ENCODE measurements at regions not wholly inside any gene's neighbourhood (a gene's known extent, or its start where the extent isn't known, plus 50 kb on each side); places are given as distances from the start of the nearest gene placed in this dataset.

DNA sequence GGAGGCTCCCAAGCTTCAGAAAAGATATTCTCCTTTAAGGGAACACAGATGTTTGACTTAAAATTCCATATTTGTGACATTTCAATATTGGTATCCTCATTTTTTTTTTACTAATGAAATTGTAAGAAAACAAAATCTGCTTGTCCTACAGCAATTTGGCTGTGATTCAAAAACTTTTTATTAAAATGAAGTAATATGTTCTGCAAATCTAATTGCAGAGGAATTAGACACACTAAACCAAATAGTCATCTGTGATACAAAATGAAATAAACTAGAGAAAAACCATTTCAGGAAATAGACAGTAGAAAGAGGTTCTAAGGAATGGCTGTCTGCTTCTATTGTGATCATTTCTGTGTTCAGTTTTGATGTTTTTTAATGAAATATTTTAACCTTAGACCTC is 50.1 kb upstream of the HIF1A start:
- H4K8ac ChIP-seq (ENCODE audit: extremely low read depth, insufficient read depth, low read length): no peak overlapping the region
- H3K27ac ChIP-seq (ENCODE audit: low read depth, low read length): no peak overlapping the region
- H4K5ac ChIP-seq (ENCODE audit: insufficient read length, low read depth, low read length): no peak overlapping the region
- H3K4me1 ChIP-seq (replicated peaks in 1 of 4; ENCODE audit: control insufficient read depth in 3 of 4, insufficient read depth in 4 of 4, low read length in 3 of 4): no peaks in the 10 kb centered on the region
- H2AFZ ChIP-seq (ENCODE audit: low read length): no peak overlapping the region
- no peak overlapping the region for H2BK120ac ChIP-seq (replicated peaks; ENCODE audit: low read depth, low read length)
- H3K79me1 ChIP-seq (ENCODE audit: low read depth, low read length): no peaks in the 10 kb centered on the region
- no peak overlapping the region for H4K91ac ChIP-seq (replicated peaks; ENCODE audit: insufficient read length, low read length)
- H3K23me2 ChIP-seq (ENCODE audit: low read depth, low read length): no peaks in the 10 kb centered on the region; the same call in 1 of the 2 replicates
- H3K4me2 ChIP-seq (ENCODE audit: insufficient read depth in 1 of 2, low read depth in 2 of 2, low read length in 2 of 2): no peak overlapping the region
- FAIRE-seq: no peak
- no peaks in the 10 kb centered on the region for H3K79me2 ChIP-seq (ENCODE audit: control insufficient read depth in 1 of 2, insufficient read depth in 2 of 2, low read length in 2 of 2)
- no peak overlapping the region for H3K56ac ChIP-seq (replicated peaks; ENCODE audit: insufficient read length, low read depth, low read length)
- H3K4me3 ChIP-seq (ENCODE audit: extremely low read depth in 1 of 4, insufficient read depth in 2 of 4, low read depth in 3 of 4, low read length in 4 of 4): no peak overlapping the region
- H2BK20ac ChIP-seq (ENCODE audit: low read length): no peak overlapping the region
- no peak overlapping the region for H2BK12ac ChIP-seq (ENCODE audit: low read depth, low read length)
- H4K20me1 ChIP-seq (replicated peaks in 1 of 2; ENCODE audit: control insufficient read depth in 1 of 2, insufficient read depth in 2 of 2, low read length in 2 of 2): no peaks in the 10 kb centered on the region
- H3K18ac ChIP-seq (ENCODE audit: extremely low read depth, low read length): no peak overlapping the region
- no peaks in the 10 kb centered on the region for H3K36me3 ChIP-seq (ENCODE audit: control insufficient read depth in 2 of 4, insufficient read depth in 4 of 4, low read length in 3 of 4)
- POLR2A ChIA-PET (ENCODE audit: partially characterized antibody): no interaction called here
- H3K9ac ChIP-seq (replicated peaks in 1 of 4; ENCODE audit: extremely low read depth in 1 of 4, low read depth in 3 of 4, low read length in 3 of 4): no peak overlapping the region
- H3K14ac ChIP-seq (ENCODE audit: insufficient read length): no peak overlapping the region
- CTCF ChIA-PET (ENCODE audit: partially characterized antibody): interaction anchor here (0.6 kb wide), 1 partner anchor 77 kb away, joined by 3 read pairs; no protein-coding TSS in a partner anchor
- H3K4ac ChIP-seq (replicated peaks; ENCODE audit: insufficient read length, low read depth, low read length): no peak overlapping the region
- no peak for DNase-seq (ENCODE audit: low read depth in 1 of 2, low spot score in 2 of 2)
- H2BK5ac ChIP-seq (ENCODE audit: low read depth, low read length): no peak overlapping the region
- no peak overlapping the region for H3K23ac ChIP-seq (ENCODE audit: insufficient read length)
- no peak overlapping the region for H2AK5ac ChIP-seq (ENCODE audit: low read depth, low read length)
- no peaks in the 10 kb centered on the region for H3K27me3 ChIP-seq (replicated peaks in 1 of 4; ENCODE audit: control insufficient read depth in 3 of 4, extremely low read depth in 1 of 4, insufficient read depth in 3 of 4, low read length in 3 of 4)
- no peak overlapping the region for H2BK15ac ChIP-seq (ENCODE audit: low read length)
- H3K9me3 ChIP-seq (ENCODE audit: insufficient read depth in 2 of 2, low read depth in 1 of 2, low read length in 1 of 2): no peaks in the 10 kb centered on the region
- TF ChIP-seq NRF1 (IDR thresholded peaks at IDR 0.05; ENCODE audit: low read depth, low read length): no peak
- no peak for TF ChIP-seq RXRA (IDR thresholded peaks at IDR 0.05; ENCODE audit: insufficient read depth, low read depth, low read length)
- TF ChIP-seq, protein P1, sequence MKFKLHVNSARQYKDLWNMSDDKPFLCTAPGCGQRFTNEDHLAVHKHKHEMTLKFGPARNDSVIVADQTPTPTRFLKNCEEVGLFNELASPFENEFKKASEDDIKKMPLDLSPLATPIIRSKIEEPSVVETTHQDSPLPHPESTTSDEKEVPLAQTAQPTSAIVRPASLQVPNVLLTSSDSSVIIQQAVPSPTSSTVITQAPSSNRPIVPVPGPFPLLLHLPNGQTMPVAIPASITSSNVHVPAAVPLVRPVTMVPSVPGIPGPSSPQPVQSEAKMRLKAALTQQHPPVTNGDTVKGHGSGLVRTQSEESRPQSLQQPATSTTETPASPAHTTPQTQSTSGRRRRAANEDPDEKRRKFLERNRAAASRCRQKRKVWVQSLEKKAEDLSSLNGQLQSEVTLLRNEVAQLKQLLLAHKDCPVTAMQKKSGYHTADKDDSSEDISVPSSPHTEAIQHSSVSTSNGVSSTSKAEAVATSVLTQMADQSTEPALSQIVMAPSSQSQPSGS (IDR thresholded peaks at IDR 0.05; ENCODE audit: low read length): no peak
- no peak for TF ChIP-seq TCF12 (IDR thresholded peaks at IDR 0.05; ENCODE audit: low read depth, low read length)
- TF ChIP-seq YY1 (IDR thresholded peaks at IDR 0.05; ENCODE audit: low read depth, low read length): no peak
- no peak for TF ChIP-seq POLR2A (IDR thresholded peaks at IDR 0.05; ENCODE audit: control extremely low read depth in 1 of 2, low read depth in 2 of 2, low read length in 2 of 2)
- no peak for TF ChIP-seq RAD21 (IDR thresholded peaks at IDR 0.05 in 1 of 2, conservative IDR thresholded peaks at IDR 0.05 in 1 of 2; ENCODE audit: low read depth in 2 of 2, low read length in 2 of 2)

Data from H1 (cell line).